ENCODE measurements at regions not wholly inside any gene's neighbourhood (a gene's known extent, or its start where the extent isn't known, plus 50 kb on each side); places are given as distances from the start of the nearest gene placed in this dataset.

- TF ChIP-seq CTCF (conservative IDR thresholded peaks at IDR 0.05; ENCODE audit: low read depth, low read length) (no peak), CHD1 (IDR thresholded peaks at IDR 0.05; ENCODE audit: low read depth, low read length) (no peak), FOS (IDR thresholded peaks at IDR 0.05; ENCODE audit: low read depth, low read length) (no peak), POLR2A (IDR thresholded peaks at IDR 0.05; ENCODE audit: low read depth, low read length) (no peak), ELK1 (IDR thresholded peaks at IDR 0.05; ENCODE audit: borderline replicate concordance, low read depth, low read length) (no peak), RAD21 (IDR thresholded peaks at IDR 0.05; ENCODE audit: low read length) (no peak), BHLHE40 (IDR thresholded peaks at IDR 0.05; ENCODE audit: low read depth, low read length) (no peak), MAZ (IDR thresholded peaks at IDR 0.05; ENCODE audit: borderline replicate concordance, low read depth, low read length) (no peak), CEBPB (IDR thresholded peaks at IDR 0.05; ENCODE audit: low read depth, low read length) (no peak), SMC3 (IDR thresholded peaks at IDR 0.05; ENCODE audit: low read depth, low read length) (no peak), NFE2L2 (IDR thresholded peaks at IDR 0.05; ENCODE audit: low read depth, low read length) (no peak), RFX5 (IDR thresholded peaks at IDR 0.05; ENCODE audit: low read depth, low read length) (no peak)
Observed at GRCh38 chr4:123256901-123257300, 139.7 kb upstream of the SPRY1 start.
